NCI-H526 (cell line): ENCODE measurements at regions not wholly inside any gene's neighbourhood (a gene's known extent, or its start where the extent isn't known, plus 50 kb on each side); places are given as distances from the start of the nearest gene placed in this dataset.

Experiments
- DNase-seq, 2 experiments: peaks; one replicate each; lab custom pipeline; 2025; lab: John Stamatoyannopoulos, UW

GRCh38 chr2:16278421-16279200 is 338.3 kb downstream of the MYCN start:
- DNase-seq, result no peak

- no peak for DNase-seq
Measured at GRCh38 chr2:16277117-16277516, 336.8 kb downstream of the MYCN start.

GRCh38 chr2:16275661-16276060 is 335.3 kb downstream of the MYCN start:
- DNase-seq, result no peak

GRCh38 chr2:16275131-16275530 is 334.8 kb downstream of the MYCN start:
- no peak for DNase-seq

- DNase-seq, result no peak
Measured at GRCh38 chr2:16273111-16273510, 332.8 kb downstream of the MYCN start.

GRCh38 chr2:16272038-16272788 is 331.9 kb downstream of the MYCN start:
- DNase-seq, result no peak

- DNase-seq, result no peak
Measured at GRCh38 chr2:16271231-16271896, 331.0 kb downstream of the MYCN start.

GRCh38 chr2:16270441-16270840 is 330.1 kb downstream of the MYCN start:
- no peak for DNase-seq

- no peak for DNase-seq
Measured at GRCh38 chr2:16268301-16269000, 328.1 kb downstream of the MYCN start.

GRCh38 chr2:16266571-16266970 is 326.2 kb downstream of the MYCN start:
- no peak for DNase-seq

- DNase-seq, result no peak
Measured at GRCh38 chr2:16264931-16265540, 324.7 kb downstream of the MYCN start.

- DNase-seq, result no peak
Measured at GRCh38 chr2:16264491-16264890, 324.1 kb downstream of the MYCN start.

GRCh38 chr2:16263241-16263890 is 323.0 kb downstream of the MYCN start:
- no peak for DNase-seq

GRCh38 chr2:16262526-16263178 is 322.3 kb downstream of the MYCN start:
- DNase-seq, result no peak

- DNase-seq, result no peak
Measured at GRCh38 chr2:16261791-16262190, 321.4 kb downstream of the MYCN start.

GRCh38 chr2:16261071-16261470 is 320.7 kb downstream of the MYCN start:
- no peak for DNase-seq

- no peak for DNase-seq
Measured at GRCh38 chr2:16260041-16260830, 319.9 kb downstream of the MYCN start.

GRCh38 chr2:16259010-16259409 is 318.7 kb downstream of the MYCN start:
- DNase-seq, result no peak

- no peak for DNase-seq
Measured at GRCh38 chr2:16258350-16258749, 318.0 kb downstream of the MYCN start.
